H9 (cell line): ENCODE measurements at regions not wholly inside any gene's neighbourhood (a gene's known extent, or its start where the extent isn't known, plus 50 kb on each side); places are given as distances from the start of the nearest gene placed in this dataset.

ENCODE experiments used
- DNase-seq: peaks from one replicate; pipeline ENCODE4 v3.0.0-alpha.2; 2017
- H2AFZ ChIP-seq: one replicate; pipeline ENCODE4 v1.6.1; 2013; ENCODE audit warnings: mild to moderate bottlenecking, low read length, control low read depth, moderate library complexity
- H2AK5ac ChIP-seq: 2 replicates; pipeline ENCODE4 v1.6.1; 2013; ENCODE audit warnings: low read length, control low read depth, mixed read lengths; ENCODE audit not compliant: insufficient read length
- H2BK120ac ChIP-seq: one replicate; pipeline ENCODE4 v1.6.1; 2013; ENCODE audit warnings: low read depth, mild to moderate bottlenecking, low read length, control low read depth, inconsistent platforms; ENCODE audit not compliant: poor library complexity, severe bottlenecking
- H2BK12ac ChIP-seq: 2 replicates; pipeline ENCODE4 v1.6.1; 2013; ENCODE audit warnings: low read length, control low read depth, mixed read lengths, low read depth; ENCODE audit not compliant: insufficient read length
- H2BK15ac ChIP-seq: 2 replicates; pipeline ENCODE4 v1.6.1; 2013; ENCODE audit warnings: low read depth, low read length, control low read depth
- H2BK20ac ChIP-seq: one replicate; pipeline ENCODE4 v1.6.1; 2013; ENCODE audit warnings: low read depth, mild to moderate bottlenecking, low read length, control low read depth, inconsistent platforms; ENCODE audit not compliant: poor library complexity, severe bottlenecking
- H2BK5ac ChIP-seq: 2 replicates; pipeline ENCODE4 v1.6.1; 2013; ENCODE audit warnings: low read length, control low read depth, mixed read lengths; ENCODE audit not compliant: insufficient read length
- H3K14ac ChIP-seq: 2 replicates; pipeline ENCODE4 v1.6.1; 2013; ENCODE audit warnings: low read length, control low read depth; ENCODE audit not compliant: insufficient read depth
- H3K18ac ChIP-seq: 2 replicates; pipeline ENCODE4 v1.6.1; 2013; ENCODE audit warnings: low read depth, mild to moderate bottlenecking, mixed read lengths, low read length, control low read depth; ENCODE audit not compliant: insufficient read length
- H3K23ac ChIP-seq: 2 replicates; pipeline ENCODE4 v1.6.1; 2013; ENCODE audit warnings: low read length, control low read depth, mixed read lengths, low read depth; ENCODE audit not compliant: insufficient read length
- H3K23me2 ChIP-seq: 2 replicates; pipeline ENCODE4 v1.6.1; 2013; ENCODE audit warnings: low read depth, mild to moderate bottlenecking, mixed read lengths, low read length, control low read depth; ENCODE audit not compliant: insufficient read length, poor library complexity, severe bottlenecking
- H3K27ac ChIP-seq: 2 replicates; pipeline ENCODE4 v1.5.1; 2013; ENCODE audit warnings: low read length, control low read depth, mixed read lengths, low read depth; ENCODE audit not compliant: insufficient read length
- H3K27me3 ChIP-seq: 2 replicates; pipeline ENCODE4 v1.6.1; 2013; ENCODE audit warnings: low read length, control low read depth, inconsistent platforms; ENCODE audit not compliant: insufficient read depth
- H3K4ac ChIP-seq: 2 replicates; pipeline ENCODE4 v1.6.1; 2013; ENCODE audit warnings: low read depth, mild to moderate bottlenecking, control low read depth, inconsistent platforms, low read length, moderate library complexity
- H3K4me1 ChIP-seq: 2 replicates; pipeline ENCODE4 v1.6.1; 2013; ENCODE audit warnings: low read length, control low read depth, inconsistent platforms; ENCODE audit not compliant: insufficient read depth
- H3K4me2 ChIP-seq: 2 replicates; pipeline ENCODE4 v1.6.1; 2013; ENCODE audit warnings: low read length, control low read depth, mixed read lengths; ENCODE audit not compliant: insufficient read length, insufficient read depth
- H3K56ac ChIP-seq: 2 replicates; pipeline ENCODE4 v1.6.1; 2013; ENCODE audit warnings: low read depth, mild to moderate bottlenecking, mixed read lengths, low read length, control low read depth; ENCODE audit not compliant: insufficient read length
- H3K79me1 ChIP-seq: 2 replicates; pipeline ENCODE4 v1.6.1; 2013; ENCODE audit warnings: low read depth, mild to moderate bottlenecking, moderate library complexity, low read length, control low read depth, inconsistent platforms; ENCODE audit not compliant: insufficient read depth, poor library complexity, severe bottlenecking
- H3K79me2 ChIP-seq: 2 replicates; pipeline ENCODE4 v1.6.1; 2013; ENCODE audit warnings: low read length, control low read depth, inconsistent platforms; ENCODE audit not compliant: insufficient read depth
- H3K9ac ChIP-seq: 2 replicates; pipeline ENCODE4 v1.6.1; 2013; ENCODE audit warnings: low read length, control low read depth, mixed read lengths; ENCODE audit not compliant: insufficient read length; ENCODE audit errors: extremely low read depth
- H3K9me3 ChIP-seq: one replicate; pipeline ENCODE4 v1.6.1; 2013; ENCODE audit warnings: low read depth, low read length, inconsistent platforms; ENCODE audit not compliant: control insufficient read depth
- H3T11ph ChIP-seq: one replicate; pipeline ENCODE4 v1.6.1; 2013; ENCODE audit warnings: mild to moderate bottlenecking, low read length, control low read depth, inconsistent platforms
- H4K20me1 ChIP-seq: one replicate; pipeline ENCODE4 v1.6.1; 2013; ENCODE audit not compliant: control insufficient read depth, insufficient read length, insufficient read depth
- H4K5ac ChIP-seq: 2 replicates; pipeline ENCODE4 v1.6.1; 2013; ENCODE audit warnings: low read depth, mild to moderate bottlenecking, mixed read lengths, low read length, control low read depth; ENCODE audit not compliant: insufficient read length
- H4K8ac ChIP-seq: replicated peaks from 2 replicates; pipeline ENCODE4 v1.6.1; 2013; ENCODE audit warnings: low read length, control low read depth, mixed read lengths, low read depth; ENCODE audit not compliant: insufficient read length
- H4K91ac ChIP-seq: 2 replicates; pipeline ENCODE4 v1.6.1; 2013; ENCODE audit warnings: low read depth, mild to moderate bottlenecking, moderate library complexity, mixed read lengths, low read length, control low read depth; ENCODE audit not compliant: insufficient read length
- H3K27ac Mint-ChIP-seq, 3 experiments: 2 replicates in 2 of 3; 3 replicates in 1 of 3; pipeline ENCODE4 v1.8.0; 2020 to 2021; ENCODE audit warnings: mixed read lengths in 3 of 3, mild to moderate bottlenecking in 1 of 3, moderate library complexity in 1 of 3
- H3K27me3 Mint-ChIP-seq: 2 replicates; pipeline ENCODE4 v1.8.0; 2021; ENCODE audit warnings: low read depth, mild to moderate bottlenecking, moderate library complexity, mixed read lengths
- H3K36me3 Mint-ChIP-seq, 3 experiments: 2 replicates in 2 of 3; 3 replicates in 1 of 3; pipeline ENCODE4 v1.8.0; 2020 to 2021; ENCODE audit warnings: low read depth in 3 of 3, mixed read lengths in 3 of 3; ENCODE audit not compliant: insufficient read depth in 1 of 3
- H3K4me1 Mint-ChIP-seq, 2 experiments: 2 replicates each; pipeline ENCODE4 v1.8.0; 2020; ENCODE audit warnings: mixed read lengths in 2 of 2
- H3K4me3 Mint-ChIP-seq, 2 experiments: 2 replicates in 1 of 2; 3 replicates in 1 of 2; pipeline ENCODE4 v1.8.0; 2020 to 2021; ENCODE audit warnings: mild to moderate bottlenecking in 2 of 2, mixed read lengths in 2 of 2, moderate library complexity in 1 of 2
- H3K9me3 Mint-ChIP-seq, 2 experiments: 2 replicates in 1 of 2; 3 replicates in 1 of 2; pipeline ENCODE4 v1.8.0; 2020; ENCODE audit warnings: mild to moderate bottlenecking in 2 of 2, mixed read lengths in 2 of 2, moderate library complexity in 1 of 2
- WGBS: extraction: QIAGEN DNeasy Blood & Tissue Kit; methylation state at CpG from one replicate; pipeline ENCODE4 v1.1.7; 2013; ENCODE audit warnings: missing lambda C conversion rate, low lambda C conversion rate, mixed read lengths; ENCODE audit not compliant: insufficient read length; ENCODE audit errors: extremely low coverage; 5-methylcytosine and 5-hydroxymethylcytosine counted together
- TF ChIP-seq, protein P1 (sequence below): fragments of 200-600 bp; sonication (generic); conservative IDR thresholded peaks from 3 replicates; pipeline ENCODE4 v1.8.0; 2021; ENCODE audit warnings: antibody characterized with exemption, mild to moderate bottlenecking

DNA sequence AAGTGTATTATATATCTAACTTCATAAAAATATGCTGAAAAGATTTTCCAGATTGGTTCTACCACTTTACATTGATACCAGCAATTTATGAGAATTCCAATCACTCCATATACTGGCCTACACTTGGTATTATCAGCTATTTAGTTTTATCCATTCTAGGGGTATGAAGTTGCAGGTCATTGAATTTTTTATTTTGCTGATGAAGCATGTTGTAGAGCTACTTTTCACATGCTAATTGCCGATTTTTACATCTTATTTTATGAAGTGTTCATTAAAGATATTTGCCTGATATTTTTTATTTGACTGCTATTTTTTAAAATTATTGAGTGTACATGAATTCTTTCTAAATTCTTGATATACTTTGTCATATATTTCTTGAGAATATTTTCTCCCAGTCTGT lies 542.1 kb downstream of the ADCYAP1 start:
- no peak overlapping the region for H3K27ac Mint-ChIP-seq
- no peaks in the 10 kb centered on the region for H3K9me3 Mint-ChIP-seq
- H3K14ac ChIP-seq: no peak overlapping the region
- no peaks in the 10 kb centered on the region for H3K27me3 ChIP-seq
- no peak overlapping the region for H3K27ac ChIP-seq
- H2BK120ac ChIP-seq: no peak overlapping the region
- H3K79me2 ChIP-seq: no peaks in the 10 kb centered on the region
- no peak overlapping the region for H3K4me2 ChIP-seq
- no CpG with 5 or more reads among the region's 1 CpG for WGBS
- no peak overlapping the region for H2BK5ac ChIP-seq
- H3K4ac ChIP-seq: no peak overlapping the region
- H3K4me3 Mint-ChIP-seq: no peak overlapping the region
- H3K79me1 ChIP-seq: no peaks in the 10 kb centered on the region
- no peak overlapping the region for H2AK5ac ChIP-seq
- H3K27me3 Mint-ChIP-seq: no peaks in the 10 kb centered on the region
- H3K9ac ChIP-seq: no peak overlapping the region
- H4K91ac ChIP-seq: no peak overlapping the region
- no peak overlapping the region for H4K5ac ChIP-seq
- H3T11ph ChIP-seq: no peak overlapping the region
- H3K18ac ChIP-seq: no peak overlapping the region
- no peaks in the 10 kb centered on the region for H3K36me3 Mint-ChIP-seq
- H3K4me1 ChIP-seq: no peaks in the 10 kb centered on the region
- no peak overlapping the region for H2BK20ac ChIP-seq
- H4K8ac ChIP-seq: no peak overlapping the region
- no peak overlapping the region for H2BK15ac ChIP-seq
- H4K20me1 ChIP-seq: no peaks in the 10 kb centered on the region
- TF ChIP-seq, protein P1, sequence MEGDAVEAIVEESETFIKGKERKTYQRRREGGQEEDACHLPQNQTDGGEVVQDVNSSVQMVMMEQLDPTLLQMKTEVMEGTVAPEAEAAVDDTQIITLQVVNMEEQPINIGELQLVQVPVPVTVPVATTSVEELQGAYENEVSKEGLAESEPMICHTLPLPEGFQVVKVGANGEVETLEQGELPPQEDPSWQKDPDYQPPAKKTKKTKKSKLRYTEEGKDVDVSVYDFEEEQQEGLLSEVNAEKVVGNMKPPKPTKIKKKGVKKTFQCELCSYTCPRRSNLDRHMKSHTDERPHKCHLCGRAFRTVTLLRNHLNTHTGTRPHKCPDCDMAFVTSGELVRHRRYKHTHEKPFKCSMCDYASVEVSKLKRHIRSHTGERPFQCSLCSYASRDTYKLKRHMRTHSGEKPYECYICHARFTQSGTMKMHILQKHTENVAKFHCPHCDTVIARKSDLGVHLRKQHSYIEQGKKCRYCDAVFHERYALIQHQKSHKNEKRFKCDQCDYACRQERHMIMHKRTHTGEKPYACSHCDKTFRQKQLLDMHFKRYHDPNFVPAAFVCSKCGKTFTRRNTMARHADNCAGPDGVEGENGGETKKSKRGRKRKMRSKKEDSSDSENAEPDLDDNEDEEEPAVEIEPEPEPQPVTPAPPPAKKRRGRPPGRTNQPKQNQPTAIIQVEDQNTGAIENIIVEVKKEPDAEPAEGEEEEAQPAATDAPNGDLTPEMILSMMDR: no peak
- no peak overlapping the region for H2BK12ac ChIP-seq
- H3K23me2 ChIP-seq: no peaks in the 10 kb centered on the region
- H3K23ac ChIP-seq: no peak overlapping the region
- H3K9me3 ChIP-seq: no peaks in the 10 kb centered on the region
- DNase-seq: no peak
- H3K4me1 Mint-ChIP-seq: no peaks in the 10 kb centered on the region
- H2AFZ ChIP-seq: no peak overlapping the region
- H3K56ac ChIP-seq: no peak overlapping the region
